GM21619 (cell line): ENCODE measurements at regions not wholly inside any gene's neighbourhood (a gene's known extent, or its start where the extent isn't known, plus 50 kb on each side); places are given as distances from the start of the nearest gene placed in this dataset.

ENCODE experiments used
- ATAC-seq: cut with Tn5 transposase; IDR thresholded peaks from one replicate; pipeline ENCODE4 v1.9.1; 2021; ENCODE audit not compliant: unreplicated experiment

GRCh38 chr17:74070374-74070773 is 133.1 kb upstream of the RPL38 start:
- ATAC-seq: no peak

GRCh38 chr17:74070998-74071679 is 132.3 kb upstream of the RPL38 start:
- no peak for ATAC-seq

- ATAC-seq: no peak
These were observed 131.1 kb upstream of the RPL38 start for GRCh38 chr17:74072340-74072739.

GRCh38 chr17:74076446-74076845 is 127.0 kb upstream of the RPL38 start:
- no peak for ATAC-seq

- ATAC-seq: no peak
These were observed 126.2 kb upstream of the RPL38 start for GRCh38 chr17:74077231-74077630.

- ATAC-seq: no peak
These were observed 125.0 kb upstream of the RPL38 start for GRCh38 chr17:74078363-74078941.

GRCh38 chr17:74079537-74080300 is 123.8 kb upstream of the RPL38 start:
- no peak for ATAC-seq

GRCh38 chr17:74080656-74081582 is 122.6 kb upstream of the RPL38 start:
- ATAC-seq: no peak

- ATAC-seq: no peak
These were observed 120.6 kb upstream of the RPL38 start for GRCh38 chr17:74082886-74083285.

GRCh38 chr17:74083321-74083720 is 120.2 kb upstream of the RPL38 start:
- no peak for ATAC-seq

GRCh38 chr17:74085434-74085833 is 118.0 kb upstream of the RPL38 start:
- no peak for ATAC-seq

- no peak for ATAC-seq
These were observed 116.4 kb upstream of the RPL38 start for GRCh38 chr17:74087002-74087585.

GRCh38 chr17:74088285-74088933 is 115.1 kb upstream of the RPL38 start:
- ATAC-seq: no peak

- ATAC-seq: no peak
These were observed 114.5 kb upstream of the RPL38 start for GRCh38 chr17:74088934-74089329.

GRCh38 chr17:74089380-74089779 is 114.1 kb upstream of the RPL38 start:
- ATAC-seq: no peak

- no peak for ATAC-seq
These were observed 113.5 kb upstream of the RPL38 start for GRCh38 chr17:74089869-74090464.

- ATAC-seq: no peak
These were observed 108.8 kb upstream of the RPL38 start for GRCh38 chr17:74094651-74095050.

- no peak for ATAC-seq
These were observed 107.0 kb upstream of the RPL38 start for GRCh38 chr17:74096456-74096855.

GRCh38 chr17:74097450-74098135 is 105.9 kb upstream of the RPL38 start:
- no peak for ATAC-seq
